GM23338 (cell line): ENCODE measurements at regions not wholly inside any gene's neighbourhood (a gene's known extent, or its start where the extent isn't known, plus 50 kb on each side); places are given as distances from the start of the nearest gene placed in this dataset.

Experiments used
- ATAC-seq: fragments of 200-7000 bp; cut with Tn5 transposase; 3 replicates; pipeline ENCODE4 v1.9.1; 2020
- DNase-seq: peaks from one replicate; pipeline ENCODE4 v3.0.0-alpha.2; 2015; ENCODE audit warnings: low spot score
- H2AFZ ChIP-seq: fragments of 200-600 bp; sonication (generic); 2 replicates; pipeline ENCODE4 v1.8.0; 2016; ENCODE audit warnings: antibody characterized with exemption, mild to moderate bottlenecking, moderate library complexity
- H3F3A ChIP-seq: fragments of 200-600 bp; sonication (generic); replicated peaks from 2 replicates; pipeline ENCODE4 v1.8.0; 2017; ENCODE audit warnings: antibody characterized with exemption, mixed run types, low read depth
- H3K27ac ChIP-seq: fragments of 200-600 bp; sonication (generic); 2 replicates; pipeline ENCODE4 v1.6.1; 2016; ENCODE audit warnings: low read depth
- H3K27me3 ChIP-seq: fragments of 200-600 bp; sonication (generic); 2 replicates; pipeline ENCODE4 v1.8.0; 2016; ENCODE audit warnings: mild to moderate bottlenecking, mixed run types, moderate library complexity; ENCODE audit not compliant: insufficient read depth
- H3K36me3 ChIP-seq: fragments of 200-600 bp; sonication (generic); 2 replicates; pipeline ENCODE4 v1.8.0; 2016; ENCODE audit warnings: mild to moderate bottlenecking; ENCODE audit not compliant: insufficient read depth
- H3K4me1 ChIP-seq: fragments of 200-600 bp; sonication (generic); 2 replicates; pipeline ENCODE4 v1.8.0; 2016; ENCODE audit warnings: mild to moderate bottlenecking, moderate library complexity; ENCODE audit not compliant: insufficient read depth
- H3K4me2 ChIP-seq: fragments of 200-600 bp; sonication (generic); 2 replicates; pipeline ENCODE4 v1.7.1; 2017; ENCODE audit warnings: mixed run types
- H3K4me3 ChIP-seq: fragments of 200-600 bp; sonication (generic); 2 replicates; pipeline ENCODE4 v1.6.1; 2016; ENCODE audit warnings: mixed run types
- H3K79me2 ChIP-seq: fragments of 200-600 bp; sonication (generic); replicated peaks from 2 replicates; pipeline ENCODE4 v1.8.0; 2017; ENCODE audit warnings: mild to moderate bottlenecking; ENCODE audit not compliant: insufficient read depth
- H3K9me2 ChIP-seq: fragments of 200-600 bp; sonication (generic); 2 replicates; pipeline ENCODE4 v1.8.0; 2017; ENCODE audit not compliant: insufficient read depth
- H4K20me1 ChIP-seq: fragments of 200-600 bp; sonication (generic); replicated peaks from 2 replicates; pipeline ENCODE4 v1.8.0; 2017; ENCODE audit warnings: mild to moderate bottlenecking; ENCODE audit not compliant: insufficient read depth
- H3K27ac Mint-ChIP-seq: 2 replicates; pipeline ENCODE4 v1.8.0; 2020; ENCODE audit warnings: inconsistent platforms, mild to moderate bottlenecking, moderate library complexity, mixed read lengths
- H3K27me3 Mint-ChIP-seq: 3 replicates; pipeline ENCODE4 v1.8.0; 2022; ENCODE audit warnings: low read depth, mild to moderate bottlenecking, moderate library complexity, mixed read lengths, inconsistent platforms; ENCODE audit not compliant: insufficient read depth, poor library complexity
- H3K36me3 Mint-ChIP-seq: 3 replicates; pipeline ENCODE4 v1.8.0; 2021; ENCODE audit warnings: low read depth, mild to moderate bottlenecking, inconsistent platforms, moderate library complexity, mixed read lengths
- H3K4me1 Mint-ChIP-seq: 3 replicates; pipeline ENCODE4 v1.8.0; 2020; ENCODE audit warnings: mild to moderate bottlenecking, inconsistent platforms, mixed read lengths
- H3K4me3 Mint-ChIP-seq: 3 replicates; pipeline ENCODE4 v1.8.0; 2021; ENCODE audit warnings: moderate library complexity, mild to moderate bottlenecking, inconsistent platforms, mixed read lengths
- H3K9me3 Mint-ChIP-seq: 3 replicates; pipeline ENCODE4 v1.8.0; 2020; ENCODE audit warnings: moderate library complexity, mild to moderate bottlenecking, inconsistent platforms, mixed read lengths
- CREB1 ChIP-seq: fragments of 250-450 bp; sonication (Bioruptor Pico); IDR thresholded peaks from 2 replicates; pipeline ENCODE4 v1.5.0; 2020; ENCODE audit warnings: low read depth, mild to moderate bottlenecking, moderate library complexity
- EZH2 ChIP-seq: fragments of 200-600 bp; sonication (generic); IDR thresholded peaks from one replicate; pipeline ENCODE4 v1.8.0; 2017; ENCODE audit warnings: antibody characterized with exemption, mild to moderate bottlenecking, low read depth; ENCODE audit not compliant: unreplicated experiment
- EZH2phosphoT487 ChIP-seq: fragments of 200-600 bp; sonication (generic); IDR thresholded peaks from one replicate; pipeline ENCODE4 v1.8.1; 2018; ENCODE audit warnings: antibody characterized with exemption; ENCODE audit not compliant: unreplicated experiment
- JUNB ChIP-seq: IDR thresholded peaks from one replicate; pipeline ENCODE4 v1.6.1; 2016; ENCODE audit warnings: antibody characterized with exemption; ENCODE audit not compliant: unreplicated experiment
- NANOG ChIP-seq: IDR thresholded peaks from 2 replicates; pipeline ENCODE4 v1.6.1; 2016; ENCODE audit warnings: antibody characterized with exemption, borderline replicate concordance
- POLR2AphosphoS5 ChIP-seq: IDR thresholded peaks from 2 replicates; pipeline ENCODE4 v1.6.1; 2016; ENCODE audit warnings: antibody characterized with exemption, low read depth
- STAT1 ChIP-seq: IDR thresholded peaks from one replicate; pipeline ENCODE4 v1.6.1; 2016; ENCODE audit warnings: antibody characterized with exemption; ENCODE audit not compliant: unreplicated experiment
- ZNF114 ChIP-seq: fragments of 250-450 bp; sonication (Bioruptor Pico); IDR thresholded peaks from 2 replicates; pipeline ENCODE4 v1.5.0; 2020; ENCODE audit warnings: mild to moderate bottlenecking, moderate library complexity
- ZNF331 ChIP-seq: fragments of 250-450 bp; sonication (Bioruptor Pico); IDR thresholded peaks from 2 replicates; pipeline ENCODE4 v1.5.0; 2020; ENCODE audit warnings: low read depth, mild to moderate bottlenecking, moderate library complexity
- TF ChIP-seq, protein P1 (sequence below), 2 experiments: fragments of 200-600 bp in 1 of 2; sonication (generic) in 1 of 2; conservative IDR thresholded peaks; 2 replicates each; pipeline versions ENCODE4 v1.5.1 to v1.6.1; 2016 to 2017; ENCODE audit warnings: antibody characterized with exemption in 2 of 2, low read depth in 2 of 2, mild to moderate bottlenecking in 2 of 2, moderate library complexity in 1 of 2
- TF ChIP-seq, protein P2 (sequence below): IDR thresholded peaks from 2 replicates; pipeline ENCODE4 v1.6.1; 2016; ENCODE audit warnings: antibody characterized with exemption

DNA sequence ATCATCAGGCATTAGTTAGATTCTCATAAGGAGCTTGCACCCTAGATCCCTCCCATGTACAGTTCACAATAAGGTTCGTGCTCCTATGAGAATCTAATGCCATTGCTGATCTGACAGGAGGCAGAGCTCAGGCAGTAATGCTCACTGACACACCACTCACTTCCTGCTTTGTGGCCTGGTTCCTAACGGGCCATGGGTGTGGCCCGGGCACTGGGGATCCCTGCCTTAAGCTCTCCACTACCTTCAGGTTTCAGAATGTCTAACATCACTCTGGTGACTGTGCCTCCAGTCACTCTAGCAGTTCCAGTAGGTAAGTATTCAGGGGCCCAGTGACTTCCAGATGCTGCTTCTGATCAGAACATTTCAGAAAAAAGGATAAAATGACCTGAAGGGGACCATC is 152.4 kb downstream of the LRRC70 start:
- Histone ChIP-seq H3K36me3 (no peaks in the 10 kb centered on the region), H3K27ac (no peak overlapping the region), H3K27me3 (no peaks in the 10 kb centered on the region), H3K4me2 (no peak overlapping the region), H3K4me1 (no peaks in the 10 kb centered on the region), H2AFZ (no peak overlapping the region), H3K9me2 (peaks cover 5% of the 10 kb centered on the region; the same call in 1 of the 2 replicates), H3F3A (no peaks in the 10 kb centered on the region), H3K79me2 (no peaks in the 10 kb centered on the region), H4K20me1 (no peaks in the 10 kb centered on the region), H3K4me3 (no peak overlapping the region)
- no peak for DNase-seq
- no peak overlapping the region for H3K4me3 Mint-ChIP-seq
- ATAC-seq: no peak
- H3K36me3 Mint-ChIP-seq: no peaks in the 10 kb centered on the region
- H3K9me3 Mint-ChIP-seq: peaks cover 3% of the 10 kb centered on the region; the same call in 1 of the 3 replicates
- TF ChIP-seq ZNF331 (CRISPR knock-in tag) (no peak), EZH2 (no peak), STAT1 (no peak), JUNB (no peak), NANOG (no peak), CREB1 (CRISPR knock-in tag) (no peak), ZNF114 (CRISPR knock-in tag) (no peak), POLR2AphosphoS5 (no peak), EZH2phosphoT487 (no peak)
- TF ChIP-seq, protein P1, sequence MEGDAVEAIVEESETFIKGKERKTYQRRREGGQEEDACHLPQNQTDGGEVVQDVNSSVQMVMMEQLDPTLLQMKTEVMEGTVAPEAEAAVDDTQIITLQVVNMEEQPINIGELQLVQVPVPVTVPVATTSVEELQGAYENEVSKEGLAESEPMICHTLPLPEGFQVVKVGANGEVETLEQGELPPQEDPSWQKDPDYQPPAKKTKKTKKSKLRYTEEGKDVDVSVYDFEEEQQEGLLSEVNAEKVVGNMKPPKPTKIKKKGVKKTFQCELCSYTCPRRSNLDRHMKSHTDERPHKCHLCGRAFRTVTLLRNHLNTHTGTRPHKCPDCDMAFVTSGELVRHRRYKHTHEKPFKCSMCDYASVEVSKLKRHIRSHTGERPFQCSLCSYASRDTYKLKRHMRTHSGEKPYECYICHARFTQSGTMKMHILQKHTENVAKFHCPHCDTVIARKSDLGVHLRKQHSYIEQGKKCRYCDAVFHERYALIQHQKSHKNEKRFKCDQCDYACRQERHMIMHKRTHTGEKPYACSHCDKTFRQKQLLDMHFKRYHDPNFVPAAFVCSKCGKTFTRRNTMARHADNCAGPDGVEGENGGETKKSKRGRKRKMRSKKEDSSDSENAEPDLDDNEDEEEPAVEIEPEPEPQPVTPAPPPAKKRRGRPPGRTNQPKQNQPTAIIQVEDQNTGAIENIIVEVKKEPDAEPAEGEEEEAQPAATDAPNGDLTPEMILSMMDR (conservative IDR thresholded peaks at IDR 0.05; ENCODE audit: low read depth in 2 of 2): no peak
- TF ChIP-seq, protein P2, sequence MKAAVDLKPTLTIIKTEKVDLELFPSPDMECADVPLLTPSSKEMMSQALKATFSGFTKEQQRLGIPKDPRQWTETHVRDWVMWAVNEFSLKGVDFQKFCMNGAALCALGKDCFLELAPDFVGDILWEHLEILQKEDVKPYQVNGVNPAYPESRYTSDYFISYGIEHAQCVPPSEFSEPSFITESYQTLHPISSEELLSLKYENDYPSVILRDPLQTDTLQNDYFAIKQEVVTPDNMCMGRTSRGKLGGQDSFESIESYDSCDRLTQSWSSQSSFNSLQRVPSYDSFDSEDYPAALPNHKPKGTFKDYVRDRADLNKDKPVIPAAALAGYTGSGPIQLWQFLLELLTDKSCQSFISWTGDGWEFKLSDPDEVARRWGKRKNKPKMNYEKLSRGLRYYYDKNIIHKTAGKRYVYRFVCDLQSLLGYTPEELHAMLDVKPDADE: no peak
- H3K27ac Mint-ChIP-seq: no peak overlapping the region
- peaks cover 1% of the 10 kb centered on the region for H3K27me3 Mint-ChIP-seq
- no peaks in the 10 kb centered on the region for H3K4me1 Mint-ChIP-seq

DNA sequence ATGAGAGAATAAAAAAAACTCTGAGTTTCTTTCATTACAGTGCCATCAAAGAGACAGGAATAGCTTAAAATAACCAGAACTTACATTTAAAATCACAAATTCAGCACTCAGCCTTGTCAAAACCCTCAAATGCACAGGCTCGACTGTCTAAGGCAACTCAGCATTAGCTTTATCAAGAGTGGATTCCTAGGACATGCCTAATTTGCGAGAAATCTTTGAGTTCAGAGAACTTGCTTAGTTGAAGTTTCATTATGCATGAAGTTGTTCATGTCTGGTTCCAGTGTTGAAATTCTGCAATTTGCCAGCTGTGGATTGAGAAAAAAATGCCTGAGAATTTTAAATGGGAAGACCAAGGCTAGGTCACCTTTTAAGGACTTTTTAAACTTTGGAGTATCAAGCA is 151.1 kb downstream of the LRRC70 start:
- H3F3A ChIP-seq: no peaks in the 10 kb centered on the region
- no peak overlapping the region for H2AFZ ChIP-seq
- H3K27ac ChIP-seq: no peak overlapping the region
- H3K27me3 Mint-ChIP-seq: peaks cover 1% of the 10 kb centered on the region
- H3K27me3 ChIP-seq: no peaks in the 10 kb centered on the region
- H3K9me2 ChIP-seq: peaks cover 5% of the 10 kb centered on the region; the same call in 1 of the 2 replicates
- H3K36me3 Mint-ChIP-seq: no peaks in the 10 kb centered on the region
- no peaks in the 10 kb centered on the region for H3K79me2 ChIP-seq
- no peak overlapping the region for H3K4me2 ChIP-seq
- no peak for ATAC-seq
- H3K4me1 ChIP-seq: no peaks in the 10 kb centered on the region
- no peak overlapping the region for H3K4me3 ChIP-seq
- DNase-seq: no peak
- H3K9me3 Mint-ChIP-seq: peaks cover 3% of the 10 kb centered on the region; the same call in 1 of the 3 replicates
- no peaks in the 10 kb centered on the region for H4K20me1 ChIP-seq
- no peaks in the 10 kb centered on the region for H3K36me3 ChIP-seq
- H3K4me3 Mint-ChIP-seq: no peak overlapping the region
- H3K4me1 Mint-ChIP-seq: no peaks in the 10 kb centered on the region
- no peak overlapping the region for H3K27ac Mint-ChIP-seq
- TF ChIP-seq JUNB (no peak), ZNF331 (CRISPR knock-in tag) (no peak), EZH2 (no peak), POLR2AphosphoS5 (no peak)
- TF ChIP-seq, protein P2: no peak
- TF ChIP-seq, protein P1 (conservative IDR thresholded peaks at IDR 0.05; ENCODE audit: low read depth in 2 of 2): no peak
